Erythroblast (primary cell): ENCODE measurements at regions not wholly inside any gene's neighbourhood (a gene's known extent, or its start where the extent isn't known, plus 50 kb on each side); places are given as distances from the start of the nearest gene placed in this dataset.

Experiments used
- GATA1 ChIP-seq: IDR thresholded peaks from 2 replicates; pipeline ENCODE4 v1.6.1; 2011; ENCODE audit warnings: low read depth, mild to moderate bottlenecking, control low read depth, low read length, moderate library complexity
- POLR2A ChIP-seq: IDR thresholded peaks from 2 replicates; pipeline ENCODE4 v1.6.1; 2011; ENCODE audit warnings: mild to moderate bottlenecking, low read length

DNA sequence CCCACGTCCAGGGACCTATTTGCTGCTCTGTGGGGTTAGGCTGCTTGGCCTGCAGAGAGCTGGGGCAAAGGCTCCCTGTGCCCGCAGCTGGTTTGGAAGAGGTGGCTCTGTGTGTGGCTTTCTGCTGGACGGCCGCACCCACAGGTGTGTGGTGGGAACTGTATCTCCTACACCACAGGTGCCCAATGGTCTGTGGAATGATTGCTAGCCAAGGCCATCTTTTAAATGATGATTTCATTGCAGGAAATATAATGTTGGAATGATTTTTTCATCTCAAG, 178.4 kb downstream of the DLL1 start:
- TF ChIP-seq POLR2A (no peak), GATA1 (no peak)
